B cell (primary cell): ENCODE measurements at regions not wholly inside any gene's neighbourhood (a gene's known extent, or its start where the extent isn't known, plus 50 kb on each side); places are given as distances from the start of the nearest gene placed in this dataset.

Source experiments
- EZH2 ChIP-seq: IDR thresholded peaks from 2 replicates; pipeline ENCODE4 v1.6.1; 2012; ENCODE audit warnings: borderline replicate concordance, low read depth, mild to moderate bottlenecking, moderate library complexity, low read length; ENCODE audit not compliant: insufficient read depth, poor library complexity, severe bottlenecking
- TF ChIP-seq, protein P1 (sequence below): fragments of 200-600 bp; IDR thresholded peaks from one replicate; pipeline ENCODE4 v1.8.0; 2022; ENCODE audit warnings: antibody characterized with exemption, mild to moderate bottlenecking

DNA sequence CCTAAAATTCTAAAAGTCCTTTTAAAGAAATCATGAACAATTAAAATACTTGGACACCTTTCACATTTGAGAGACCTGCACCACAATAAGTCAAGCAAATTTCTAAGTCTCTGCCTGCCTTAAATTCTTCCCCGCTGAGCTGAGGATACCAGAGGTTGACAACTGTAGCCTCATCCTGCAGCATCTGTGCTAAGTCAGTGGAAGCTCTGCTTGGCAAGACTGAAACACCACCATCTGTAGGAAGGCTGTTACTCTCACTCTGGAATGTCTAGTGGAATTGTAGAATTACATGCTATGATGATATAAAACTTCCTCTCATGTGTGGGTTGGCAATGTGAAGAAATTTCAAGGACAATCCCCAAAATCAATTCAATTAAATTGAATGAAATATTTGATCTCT, 1756.5 kb downstream of the NCAM2 start:
- TF ChIP-seq, protein P1, sequence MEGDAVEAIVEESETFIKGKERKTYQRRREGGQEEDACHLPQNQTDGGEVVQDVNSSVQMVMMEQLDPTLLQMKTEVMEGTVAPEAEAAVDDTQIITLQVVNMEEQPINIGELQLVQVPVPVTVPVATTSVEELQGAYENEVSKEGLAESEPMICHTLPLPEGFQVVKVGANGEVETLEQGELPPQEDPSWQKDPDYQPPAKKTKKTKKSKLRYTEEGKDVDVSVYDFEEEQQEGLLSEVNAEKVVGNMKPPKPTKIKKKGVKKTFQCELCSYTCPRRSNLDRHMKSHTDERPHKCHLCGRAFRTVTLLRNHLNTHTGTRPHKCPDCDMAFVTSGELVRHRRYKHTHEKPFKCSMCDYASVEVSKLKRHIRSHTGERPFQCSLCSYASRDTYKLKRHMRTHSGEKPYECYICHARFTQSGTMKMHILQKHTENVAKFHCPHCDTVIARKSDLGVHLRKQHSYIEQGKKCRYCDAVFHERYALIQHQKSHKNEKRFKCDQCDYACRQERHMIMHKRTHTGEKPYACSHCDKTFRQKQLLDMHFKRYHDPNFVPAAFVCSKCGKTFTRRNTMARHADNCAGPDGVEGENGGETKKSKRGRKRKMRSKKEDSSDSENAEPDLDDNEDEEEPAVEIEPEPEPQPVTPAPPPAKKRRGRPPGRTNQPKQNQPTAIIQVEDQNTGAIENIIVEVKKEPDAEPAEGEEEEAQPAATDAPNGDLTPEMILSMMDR = no peak
- TF ChIP-seq EZH2 = no peak
